Activated CD8-positive, alpha-beta memory T cell treated with anti-CD3 and anti-CD28 coated beads for 48 hours (primary cell): ENCODE measurements at regions not wholly inside any gene's neighbourhood (a gene's known extent, or its start where the extent isn't known, plus 50 kb on each side); places are given as distances from the start of the nearest gene placed in this dataset.
"Not testable (repeated sequence)": the region's sequence is repeated elsewhere in the genome, so short reads cannot be mapped to it uniquely, and the experiment has no call there.

Experiments used
- DNase-seq, 3 experiments: peaks; one replicate each; pipeline ENCODE4 v3.0.0-alpha.2; 2020; ENCODE audit warnings: low read depth in 2 of 3, low spot score in 2 of 3

DNA sequence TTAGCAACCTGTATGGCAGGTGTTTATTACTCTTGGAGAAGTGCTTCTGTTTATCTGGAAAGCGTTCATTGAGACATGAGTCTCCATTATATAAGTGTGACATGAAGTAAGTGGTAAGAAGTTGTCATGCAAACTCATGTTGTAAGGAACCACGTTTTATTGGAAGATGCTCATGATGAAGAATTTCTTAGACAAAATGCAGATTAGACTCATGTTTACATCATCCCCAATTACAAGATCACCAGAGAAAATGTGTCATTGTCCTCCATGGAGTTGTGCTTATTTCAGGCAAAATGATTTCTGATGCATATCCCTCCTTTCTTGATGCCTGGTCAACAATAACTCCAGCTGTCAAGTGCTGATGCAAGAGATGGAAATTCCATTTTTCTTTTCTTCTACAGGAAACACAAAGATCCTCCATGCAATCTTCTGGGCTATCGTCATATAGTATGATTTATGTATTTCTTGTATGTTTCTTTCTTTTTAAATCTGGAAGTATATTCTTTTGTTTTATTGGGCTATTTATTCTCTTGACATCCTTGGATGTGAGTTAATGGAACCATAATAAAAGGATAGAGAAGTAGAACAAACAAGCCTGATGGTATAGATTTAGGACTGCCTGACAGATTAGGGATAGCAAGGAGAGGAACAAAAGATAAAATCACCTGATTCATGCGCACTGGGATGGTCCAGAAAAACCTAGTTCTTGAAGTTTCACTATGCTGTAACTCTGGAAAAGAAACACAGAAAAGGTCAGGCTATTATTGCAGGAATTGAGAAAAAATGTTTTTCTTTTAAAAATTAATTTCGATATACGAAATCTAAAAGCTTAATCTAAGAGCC is 50.7 kb upstream of the DIAPH3 start:
- no peak for DNase-seq

DNA sequence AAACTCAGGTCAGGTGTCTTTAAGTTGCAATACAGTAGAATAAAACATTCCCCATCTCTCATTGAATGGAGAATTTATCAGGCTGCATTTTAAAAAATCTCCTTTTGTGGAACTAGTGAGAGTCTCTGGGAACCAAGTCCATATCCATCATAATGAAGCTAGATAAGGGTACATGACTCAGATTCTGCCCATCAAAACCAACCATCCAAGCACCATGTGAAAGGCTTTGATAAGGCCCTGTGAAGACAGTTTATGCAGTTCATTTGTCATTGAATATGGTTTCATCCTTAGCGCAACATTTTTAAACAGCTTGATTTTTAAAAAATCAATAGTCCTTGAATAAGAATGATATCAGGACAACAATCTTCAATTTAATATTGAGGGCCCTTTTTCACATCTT is 56.3 kb upstream of the DIAPH3 start:
- DNase-seq: no peak

DNA sequence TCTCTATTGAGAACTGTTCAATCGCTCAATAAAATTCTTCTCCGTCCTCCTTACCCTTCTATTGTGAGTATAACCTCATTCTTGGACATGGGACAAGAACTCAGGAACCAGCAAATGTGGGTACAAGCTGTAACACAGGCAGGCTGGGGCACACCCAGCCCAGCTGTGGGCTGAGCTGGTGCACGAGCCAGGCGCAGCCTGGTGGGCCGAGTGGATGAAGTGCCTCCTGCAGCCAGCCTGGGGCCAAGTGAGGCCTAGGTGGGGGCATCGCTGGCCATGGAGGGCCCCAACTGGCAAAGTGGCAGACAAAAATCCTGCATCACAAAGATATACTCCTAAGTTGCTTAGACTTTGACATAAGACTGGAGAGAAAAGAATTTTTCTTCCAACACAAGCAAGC is 57.9 kb upstream of the DIAPH3 start:
- no peak for DNase-seq

DNA sequence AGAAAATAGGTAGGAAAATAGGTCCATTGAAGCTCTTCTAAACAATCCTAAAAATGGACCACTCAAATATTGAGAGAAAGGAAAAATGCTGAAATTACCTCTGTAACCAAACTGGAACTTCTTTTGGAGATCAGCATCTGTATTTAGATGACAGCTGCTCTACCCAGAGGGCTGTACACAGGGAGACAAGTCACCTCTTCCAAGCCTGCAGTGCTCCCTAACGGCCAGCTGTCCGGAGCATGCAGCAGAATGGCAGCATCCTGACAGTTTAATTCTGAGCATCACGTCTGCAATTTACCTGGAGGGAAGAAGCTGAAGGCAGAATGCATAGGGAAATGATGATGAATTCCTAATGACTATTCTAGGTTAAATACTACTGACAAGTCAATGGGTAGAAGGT is 62.8 kb upstream of the DIAPH3 start:
- no peak for DNase-seq

DNA sequence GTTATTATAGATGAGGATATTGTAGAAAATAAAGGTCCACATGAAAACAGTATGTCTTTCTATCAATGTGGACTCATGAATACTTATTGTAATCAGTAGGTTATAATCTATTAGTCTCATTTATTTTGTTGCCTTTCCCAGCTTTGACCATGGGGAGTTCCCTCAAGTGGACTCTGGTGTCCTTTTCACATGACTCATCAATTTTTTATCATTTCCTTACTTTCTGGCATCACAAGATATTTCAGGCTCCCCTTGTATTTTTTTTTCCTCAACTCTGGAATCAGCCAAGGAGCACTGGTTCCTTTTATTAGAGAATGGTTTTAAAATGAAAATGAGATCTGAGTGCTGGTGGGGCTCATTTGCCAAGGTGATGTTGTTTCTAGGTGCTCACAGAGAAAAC is 63.4 kb upstream of the DIAPH3 start:
- DNase-seq: no peak

DNA sequence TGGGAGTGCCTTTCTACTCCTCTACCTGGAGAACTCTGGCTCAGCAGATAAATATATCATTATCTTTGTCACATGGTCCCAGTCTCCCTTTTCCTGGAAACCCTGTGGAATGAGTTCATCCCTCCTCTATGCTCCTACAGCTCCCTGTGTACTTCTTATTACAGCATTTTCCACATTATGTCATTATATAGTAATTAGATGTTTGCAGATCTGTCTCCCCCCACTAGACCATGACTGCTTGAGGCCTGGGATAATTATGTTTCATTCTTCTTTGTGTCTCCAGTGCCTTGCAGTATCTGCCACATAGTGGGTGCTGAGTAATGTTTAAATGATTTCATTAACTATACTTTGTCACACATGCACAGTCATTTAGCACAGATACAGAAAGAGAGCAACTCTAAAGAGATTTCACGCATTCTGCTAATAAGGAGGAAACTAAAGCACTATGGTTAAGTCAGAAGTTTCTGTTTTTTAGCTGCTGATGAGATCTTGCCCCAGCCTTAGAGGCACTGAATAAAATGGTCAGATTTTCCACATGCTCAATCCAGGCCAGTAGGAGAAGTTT is 66.1 kb upstream of the DIAPH3 start:
- DNase-seq: no peak

DNA sequence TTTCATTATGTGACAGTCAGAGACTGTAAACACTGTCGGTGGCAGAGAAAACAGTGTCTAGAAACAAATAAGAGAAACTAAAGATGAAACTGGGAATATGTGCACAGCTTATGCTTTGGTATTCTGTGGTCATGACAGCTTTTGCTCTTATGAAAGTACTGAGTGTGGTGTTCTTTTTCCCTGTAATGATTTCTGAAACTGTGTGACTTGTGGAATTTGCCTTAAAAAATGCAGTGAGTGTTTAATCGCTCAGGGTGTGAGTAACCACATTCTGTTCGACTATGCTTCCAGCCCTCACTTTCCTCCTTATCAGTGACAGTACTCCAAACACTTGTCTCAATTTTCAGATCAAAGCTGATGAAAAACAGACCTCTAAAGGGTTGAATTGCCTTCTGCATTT is 66.9 kb upstream of the DIAPH3 start:
- no peak for DNase-seq

DNA sequence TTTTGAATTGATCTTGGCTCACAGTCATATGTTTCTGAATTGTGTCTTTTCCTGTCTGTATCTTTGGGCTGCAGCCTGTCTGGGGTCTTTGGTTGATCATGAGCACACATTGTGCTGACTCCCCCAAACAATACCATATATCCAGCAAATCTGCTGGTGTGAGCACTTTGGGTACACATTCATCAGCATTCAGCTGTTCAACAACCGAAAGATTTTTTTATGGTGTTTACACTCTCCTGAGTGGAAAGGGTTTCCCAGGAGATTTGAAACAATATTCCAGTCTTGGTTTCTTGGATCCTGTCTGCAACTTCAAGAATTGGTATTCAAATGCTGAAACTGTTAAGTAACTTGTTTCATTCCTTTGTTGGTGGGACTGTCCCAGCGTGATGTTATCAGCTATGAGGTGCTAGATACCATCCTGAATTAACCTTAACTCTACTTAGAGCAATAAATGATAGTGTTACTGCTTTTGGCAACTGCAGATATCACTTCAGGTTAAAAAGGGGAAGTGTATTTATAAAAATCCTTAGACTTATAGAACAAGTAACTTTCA is 78.4 kb upstream of the DIAPH3 start:
- DNase-seq: no peak

DNA sequence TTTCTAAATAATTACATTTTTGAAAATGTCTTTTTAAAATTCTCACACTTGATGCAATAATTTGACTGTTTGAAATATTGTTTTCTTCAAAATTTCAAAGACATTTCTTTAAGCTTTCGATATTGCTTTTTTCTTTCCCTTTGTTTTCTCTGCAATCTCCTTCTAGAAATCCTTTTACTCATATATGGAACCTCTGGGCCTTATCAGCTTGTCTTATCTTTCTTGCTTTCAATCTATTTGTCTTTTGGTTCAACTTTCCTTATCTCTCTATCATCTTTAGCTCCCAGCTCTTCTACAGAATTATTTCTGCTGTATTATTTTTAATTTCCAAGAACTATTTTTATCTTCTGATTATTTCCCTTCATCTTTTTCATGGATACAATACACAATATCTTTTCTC is 80.7 kb upstream of the DIAPH3 start:
- DNase-seq: no peak

DNA sequence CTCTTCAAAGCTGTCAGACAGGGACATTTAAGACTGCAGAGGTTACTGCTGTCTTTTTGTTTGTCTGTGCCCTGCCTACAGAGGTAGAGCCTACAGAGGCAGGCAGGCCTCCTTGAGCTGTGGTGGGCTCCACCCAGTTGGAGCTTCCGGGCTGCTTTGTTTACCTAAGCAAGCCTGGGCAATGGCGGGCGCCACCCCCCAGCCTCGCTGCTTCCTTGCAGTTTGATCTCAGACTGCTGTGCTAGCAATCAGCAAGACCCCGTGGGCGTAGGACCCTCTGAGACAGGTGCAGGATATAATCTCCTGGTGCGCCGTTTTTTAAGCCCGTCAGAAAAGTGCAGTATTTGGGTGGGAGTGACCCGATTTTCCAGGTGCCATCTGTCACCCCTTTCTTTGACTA is 87.7 kb upstream of the DIAPH3 start:
- not testable (repeated sequence) for DNase-seq

DNA sequence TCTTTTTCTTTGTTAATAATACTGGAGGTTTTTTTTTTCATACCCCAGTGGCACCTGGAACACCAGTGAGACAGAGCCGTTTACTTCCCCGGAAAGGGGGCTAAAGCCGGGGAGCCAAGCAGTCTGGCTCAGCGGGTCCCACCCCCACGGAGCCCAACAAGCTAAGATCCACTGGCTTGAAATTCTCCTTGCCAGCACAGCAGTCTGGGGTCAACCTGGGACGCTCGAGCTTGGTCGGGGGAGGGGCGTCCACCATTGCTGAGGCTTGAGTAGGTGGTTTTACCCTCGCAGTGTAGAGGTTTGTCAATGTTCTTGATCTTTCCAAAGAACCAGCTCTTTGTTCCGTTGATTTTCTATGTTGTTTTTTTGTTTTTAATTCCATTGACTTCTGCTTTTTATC is 94.6 kb upstream of the DIAPH3 start:
- no peak for DNase-seq

DNA sequence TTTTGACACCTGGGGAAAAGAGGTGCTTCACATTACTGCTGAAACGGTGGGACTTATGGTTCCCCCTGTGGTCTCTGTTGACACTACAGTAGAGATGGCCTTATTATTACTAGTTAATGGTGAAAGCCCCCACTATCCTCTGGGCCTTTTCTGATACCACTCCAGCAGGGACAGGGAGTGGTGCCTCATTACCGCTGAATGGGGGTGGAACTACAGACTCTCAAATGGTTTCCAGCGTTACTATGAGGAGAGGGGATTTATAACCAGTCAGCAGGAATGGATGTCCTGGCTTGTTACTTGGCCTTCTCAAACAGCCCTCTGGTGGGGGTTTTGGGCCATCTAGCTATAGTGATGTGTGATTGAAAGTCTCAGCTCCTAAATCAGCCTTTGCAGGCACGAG is 96.7 kb upstream of the DIAPH3 start:
- DNase-seq: no peak

DNA sequence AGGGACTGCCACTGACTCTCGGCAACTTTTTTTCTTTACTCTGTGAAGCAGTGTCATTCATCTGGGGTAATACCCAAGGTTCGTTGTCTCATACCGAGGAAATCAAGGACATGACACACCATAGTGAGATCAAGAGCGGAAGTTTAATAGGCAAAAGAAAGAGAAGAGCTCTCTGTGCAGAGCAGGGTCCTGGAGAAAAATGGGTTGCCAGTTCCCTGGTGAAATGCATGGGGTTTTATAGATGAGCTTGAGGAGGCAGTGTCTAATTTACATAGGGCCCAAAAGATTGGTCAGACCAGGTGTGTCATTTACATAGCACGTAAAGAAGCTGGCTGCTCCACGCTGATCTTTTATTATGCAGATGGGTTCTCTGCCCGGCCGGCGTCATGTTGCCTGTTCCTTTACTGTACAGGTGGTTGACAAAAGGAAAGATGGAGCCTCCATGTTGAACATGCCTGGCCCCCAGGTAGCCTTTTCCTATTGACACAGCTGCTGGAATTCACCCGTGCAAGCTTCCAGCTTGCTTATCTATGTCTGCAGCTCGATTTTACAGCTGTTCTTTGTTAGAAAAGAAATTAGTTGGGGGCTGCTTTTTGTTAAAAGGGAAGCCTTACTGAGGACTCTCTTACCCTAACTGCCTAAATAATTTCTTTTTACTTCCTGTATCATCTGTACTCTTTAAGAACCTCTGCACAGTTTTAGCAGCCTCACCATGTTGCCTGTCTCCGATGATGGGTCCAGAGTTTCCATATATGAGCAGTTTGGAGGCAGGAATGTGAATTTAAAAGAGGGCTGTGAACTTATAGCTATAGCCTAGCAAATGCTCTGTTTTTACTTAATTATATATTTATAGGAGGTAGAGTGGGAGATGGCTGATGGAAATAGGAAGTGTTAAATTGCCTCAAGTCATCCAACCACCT is 98.0 kb upstream of the DIAPH3 start:
- DNase-seq: no peak

DNA sequence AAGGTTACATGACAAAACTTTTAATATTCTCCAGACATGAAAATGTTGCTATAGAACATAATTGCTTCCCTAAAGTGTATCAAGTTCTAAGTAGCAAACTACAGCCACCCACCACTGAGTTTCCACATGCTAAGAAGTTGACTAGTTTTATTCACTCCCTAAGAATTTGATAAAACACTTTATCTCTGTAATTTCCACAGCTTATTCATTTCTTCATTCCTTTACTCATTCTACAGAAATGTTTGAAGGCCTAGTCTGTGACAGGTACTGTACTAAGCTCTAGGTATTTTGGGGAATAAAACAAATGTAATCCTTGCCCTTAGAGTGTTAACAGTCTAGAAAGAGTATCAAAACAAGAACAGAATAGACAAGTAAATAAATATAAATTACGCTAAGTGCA is 101.8 kb upstream of the DIAPH3 start:
- DNase-seq: no peak

DNA sequence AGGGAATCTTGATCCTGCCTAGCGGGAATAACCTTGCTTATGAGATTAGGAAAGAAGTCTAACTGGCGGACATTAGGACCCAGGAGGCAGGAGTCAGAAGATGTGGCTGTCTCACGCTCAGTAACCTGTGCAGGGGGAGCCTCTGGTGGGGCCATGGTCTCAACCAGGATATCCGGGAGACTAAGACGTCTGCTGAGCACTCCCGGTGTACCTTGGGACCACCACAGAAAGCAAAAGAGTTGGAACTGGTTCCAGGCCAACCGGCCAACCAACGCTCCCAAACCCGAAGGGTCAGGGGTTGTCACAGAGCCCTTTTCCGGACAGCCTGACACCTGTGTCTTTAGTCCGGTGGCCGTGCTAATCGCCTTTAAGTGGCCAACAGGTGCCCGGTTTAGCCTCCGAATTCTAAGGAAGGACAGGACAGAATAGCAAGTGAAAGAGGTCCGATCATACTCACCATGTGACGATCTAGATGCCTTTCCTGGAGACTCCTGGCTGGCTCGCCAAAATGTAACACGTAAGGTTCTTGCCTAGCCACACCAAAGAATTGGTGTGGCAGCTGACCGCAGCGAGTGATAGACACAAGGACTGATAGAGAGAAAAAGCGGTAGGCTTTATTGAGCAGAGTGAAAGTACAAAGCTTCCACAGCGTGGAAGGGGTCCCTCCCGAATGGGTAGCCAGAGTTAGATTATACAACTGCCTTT is 103.9 kb upstream of the DIAPH3 start:
- DNase-seq: peak in 1 of 3 experiments; percentile 6

DNA sequence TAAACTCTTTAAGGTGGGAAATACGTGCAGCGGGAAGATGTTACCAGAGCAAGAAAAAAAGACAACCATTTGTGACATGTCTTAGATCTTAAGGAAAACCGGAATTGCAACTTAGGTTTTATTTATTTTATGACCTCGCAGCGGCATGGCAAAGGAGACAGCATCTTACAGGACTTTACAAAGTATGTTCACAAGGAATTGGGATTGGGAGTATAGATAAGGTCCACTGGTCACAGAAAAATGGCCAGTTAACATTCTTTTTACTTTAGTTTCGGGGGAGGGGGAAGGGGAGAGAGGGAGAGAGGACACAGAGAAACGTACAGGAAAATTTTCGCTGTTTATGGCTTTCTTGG is 104.5 kb upstream of the DIAPH3 start:
- DNase-seq: no peak

DNA sequence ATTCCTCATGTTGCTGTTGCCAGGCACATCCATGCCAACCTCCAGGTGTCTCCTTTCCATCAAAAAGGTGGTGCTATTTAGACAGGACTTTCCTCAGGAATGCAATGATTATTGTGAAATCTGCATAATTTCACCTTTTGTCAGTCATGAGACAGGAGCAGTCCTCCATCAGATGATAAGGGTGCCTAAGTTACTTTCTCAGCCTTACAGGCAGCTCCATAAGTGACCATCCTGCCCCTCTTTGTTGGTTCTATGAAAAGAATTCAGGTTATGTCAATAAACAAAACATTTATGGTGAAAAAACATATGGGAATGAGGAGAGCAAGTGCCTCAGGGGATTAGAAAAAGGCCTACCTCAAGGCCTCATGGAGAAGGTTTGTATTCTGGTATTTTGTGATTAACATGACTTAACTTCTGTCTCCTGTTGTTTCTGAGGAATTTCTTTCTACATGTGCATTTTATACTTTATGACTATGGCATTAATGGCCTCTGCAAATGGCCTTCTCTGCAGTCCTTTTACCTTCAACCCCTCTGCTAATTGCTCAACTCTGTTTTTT is 110.3 kb upstream of the DIAPH3 start:
- no peak for DNase-seq

DNA sequence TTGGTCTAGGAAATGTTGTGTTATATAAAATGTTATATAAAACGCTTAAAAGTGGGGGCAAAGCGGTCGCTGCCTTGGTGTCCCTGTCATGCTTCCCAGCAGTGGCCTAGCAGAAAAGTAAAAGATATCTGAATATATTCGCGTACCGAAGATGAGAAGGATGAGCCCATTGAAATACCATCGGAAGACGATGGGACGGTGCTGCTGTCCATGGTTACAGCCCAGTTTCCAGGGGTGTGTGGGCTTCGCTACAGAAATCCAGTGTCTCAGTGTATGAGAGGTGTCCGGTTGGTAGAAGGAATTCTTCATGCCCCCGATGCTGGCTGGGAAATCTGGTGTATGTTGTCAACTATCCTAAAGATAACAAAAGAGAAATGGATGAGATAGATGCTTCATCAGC is 110.9 kb upstream of the DIAPH3 start:
- no peak for DNase-seq

DNA sequence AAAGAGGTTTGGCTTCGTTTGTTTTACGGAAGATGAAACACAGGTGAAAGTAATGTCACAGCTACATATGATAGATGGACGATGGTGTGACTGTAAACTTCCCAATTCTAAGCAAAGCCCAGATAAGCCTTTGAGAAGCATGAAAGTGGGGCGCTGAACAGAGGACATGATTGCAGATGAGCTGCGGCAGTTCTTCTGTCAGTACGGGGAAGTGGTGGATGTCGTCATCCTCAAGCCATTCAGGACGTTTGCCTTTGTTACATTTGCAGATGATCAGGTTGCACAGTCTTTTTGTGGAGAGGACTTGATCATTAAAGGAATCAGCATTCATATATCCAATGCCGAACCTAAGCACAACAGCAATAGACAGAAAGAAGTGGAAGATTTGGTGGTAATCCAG is 111.5 kb upstream of the DIAPH3 start:
- DNase-seq: no peak

DNA sequence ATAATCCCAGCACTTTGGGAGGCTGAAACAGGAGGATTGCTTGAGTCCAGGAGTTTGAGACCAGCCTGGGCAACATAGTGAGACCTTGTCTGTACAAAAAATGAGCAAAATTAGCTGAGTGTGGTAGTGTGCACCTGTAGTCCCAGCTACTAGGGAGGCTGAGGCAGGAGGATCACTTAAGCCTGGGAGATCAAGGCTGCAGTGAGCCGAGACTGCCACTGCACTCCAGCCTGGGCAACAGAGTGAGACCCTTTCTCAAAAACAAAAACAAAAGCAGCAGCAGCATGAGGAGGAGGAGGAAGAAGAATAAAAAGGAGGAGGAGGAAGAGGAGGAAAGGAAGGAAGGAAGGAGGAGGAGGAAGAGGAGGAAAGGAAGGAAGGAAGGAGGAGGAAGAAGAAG is 116.5 kb upstream of the TDRD3 start:
- not testable (repeated sequence) for DNase-seq

DNA sequence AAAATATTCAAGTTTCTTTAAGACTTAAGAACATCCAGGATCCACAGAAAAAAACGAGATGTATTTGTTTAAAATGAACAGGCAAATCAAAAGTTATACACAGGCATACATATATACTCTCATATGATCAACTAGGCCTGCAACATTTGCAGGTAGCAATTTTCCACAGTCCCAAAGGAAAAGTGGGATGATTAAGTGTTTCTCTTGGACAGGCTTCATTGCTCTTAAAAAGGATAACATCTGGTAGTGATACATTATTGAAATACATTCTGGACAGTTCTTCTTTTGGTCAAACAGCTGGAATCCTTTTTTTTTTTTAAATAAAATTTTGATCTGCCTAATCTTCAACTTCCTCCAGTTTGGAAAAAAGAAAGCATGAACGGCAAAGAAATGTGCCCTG is 114.8 kb upstream of the TDRD3 start:
- no peak for DNase-seq
